Activated CD4-positive, alpha-beta T cell treated with anti-CD3 and anti-CD28 coated beads for 24 hours (primary cell): ENCODE measurements at regions not wholly inside any gene's neighbourhood (a gene's known extent, or its start where the extent isn't known, plus 50 kb on each side); places are given as distances from the start of the nearest gene placed in this dataset.

Experiments
- DNase-seq, 2 donors: peaks; one replicate each; pipeline ENCODE4 v3.0.0-alpha.2; 2020; ENCODE audit warnings: low read depth in 2 of 2

DNA sequence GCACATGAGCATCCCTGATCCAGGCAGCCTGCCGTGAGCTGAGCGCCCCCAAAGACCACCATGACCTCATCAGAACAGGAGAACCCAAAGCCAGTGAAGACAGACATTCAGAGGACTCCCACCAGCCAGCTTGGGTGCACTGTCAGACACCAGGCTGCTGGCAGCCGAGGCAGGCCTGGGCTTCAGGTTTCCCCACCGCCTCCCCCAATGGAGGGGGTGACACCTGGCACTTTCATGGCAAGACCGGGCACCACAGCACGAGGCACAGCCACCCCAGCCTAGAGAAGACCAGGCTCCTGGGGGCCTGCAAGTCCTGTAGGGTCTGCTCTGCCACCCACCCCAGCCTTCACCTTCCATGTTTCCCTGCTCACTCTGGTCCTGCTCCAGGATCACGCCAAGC is 140.5 kb downstream of the C16orf95 start:
- no peak for DNase-seq

DNA sequence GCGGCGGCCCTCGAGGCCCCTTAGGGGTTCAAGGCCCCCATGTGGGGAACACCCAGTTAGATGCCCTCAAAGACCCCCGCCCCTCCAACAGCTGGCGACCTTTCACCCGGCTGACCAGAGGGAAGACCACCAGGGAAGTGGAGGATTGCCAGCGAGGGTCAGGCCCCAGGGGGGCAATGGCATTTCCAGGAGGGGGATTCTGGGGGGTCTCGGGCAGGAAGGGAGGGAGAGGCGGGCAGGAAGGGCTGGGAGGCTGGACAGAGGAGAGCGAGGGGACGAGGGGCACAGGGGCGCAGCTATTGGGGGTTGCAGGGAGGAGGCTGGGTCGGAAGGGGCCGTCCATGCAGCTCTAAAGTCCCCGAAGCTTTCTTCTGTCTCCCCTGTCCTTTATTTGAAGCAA is 139.5 kb downstream of the C16orf95 start:
- no peak for DNase-seq

DNA sequence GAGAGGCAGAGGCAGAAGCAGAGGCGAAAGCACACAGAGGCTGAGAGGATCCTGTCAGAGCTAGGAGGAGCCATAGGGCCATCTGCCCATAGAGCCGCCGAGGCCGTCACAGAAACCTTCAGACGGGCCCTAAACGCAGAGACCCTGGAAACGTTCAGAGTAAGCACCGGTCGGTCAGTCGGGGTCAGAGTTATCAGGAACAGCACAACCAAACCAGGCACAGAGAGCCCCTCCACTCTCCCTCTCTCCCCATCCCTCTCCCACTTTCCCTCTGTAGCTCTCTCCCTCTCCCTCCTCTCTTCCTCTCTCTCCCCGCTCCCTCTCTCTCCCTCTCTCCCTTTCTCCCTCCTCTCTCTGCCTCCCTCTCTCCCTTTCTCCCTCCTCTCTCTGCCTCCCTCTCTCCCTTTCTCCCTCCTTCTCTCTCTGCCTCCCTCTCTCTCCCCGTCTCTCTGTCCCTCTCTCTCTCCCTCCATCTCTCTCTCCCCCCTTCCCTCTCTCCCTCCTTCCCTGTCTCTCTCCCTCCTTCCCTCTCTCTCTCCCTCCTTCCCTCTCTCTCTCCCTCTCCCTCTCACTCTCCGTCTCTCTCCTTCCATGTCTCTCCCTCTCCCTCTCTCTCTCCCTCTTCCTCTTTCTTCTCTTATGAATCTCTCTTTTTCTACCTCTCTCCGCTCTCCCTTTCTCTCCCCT is 138.9 kb downstream of the C16orf95 start:
- no peak for DNase-seq

DNA sequence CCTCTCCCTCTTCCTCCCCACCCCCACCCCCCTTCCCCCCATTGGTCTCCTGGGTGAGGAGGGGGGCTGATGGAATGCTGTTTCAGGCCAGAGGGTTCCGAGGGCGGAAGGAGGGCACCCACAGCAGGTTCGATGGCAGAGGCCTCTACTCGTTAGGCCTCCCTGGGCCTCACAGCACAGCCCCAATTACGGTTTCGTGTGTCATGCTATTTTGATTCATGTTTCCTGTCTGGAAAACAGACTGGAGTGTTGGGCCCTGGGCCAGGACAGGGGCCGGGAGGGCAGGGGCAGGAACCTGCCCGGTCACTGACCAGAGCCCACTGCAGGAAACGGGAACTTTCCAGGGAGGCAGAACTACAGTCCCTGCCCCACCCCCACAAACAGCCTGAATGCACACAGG is 138.2 kb downstream of the C16orf95 start:
- DNase-seq = no peak

DNA sequence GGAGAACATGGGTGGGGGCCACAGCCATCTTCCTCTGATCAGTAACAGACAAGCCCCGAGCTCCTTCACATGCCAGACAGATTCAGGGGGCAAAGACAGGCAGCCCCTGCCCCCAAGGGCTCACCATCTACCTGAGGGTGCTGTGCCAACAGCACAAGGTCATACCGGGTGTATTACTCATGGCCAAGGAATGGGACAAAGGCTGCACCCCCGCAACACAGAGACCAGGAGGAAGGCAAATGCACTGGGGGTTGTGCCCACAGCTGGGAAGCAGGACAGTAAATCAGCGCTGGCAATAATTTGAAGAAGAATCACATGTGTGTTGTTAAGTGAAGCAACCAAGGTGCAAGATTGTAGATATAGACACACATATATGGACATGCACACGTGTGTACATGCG is 137.1 kb downstream of the C16orf95 start:
- no peak for DNase-seq

DNA sequence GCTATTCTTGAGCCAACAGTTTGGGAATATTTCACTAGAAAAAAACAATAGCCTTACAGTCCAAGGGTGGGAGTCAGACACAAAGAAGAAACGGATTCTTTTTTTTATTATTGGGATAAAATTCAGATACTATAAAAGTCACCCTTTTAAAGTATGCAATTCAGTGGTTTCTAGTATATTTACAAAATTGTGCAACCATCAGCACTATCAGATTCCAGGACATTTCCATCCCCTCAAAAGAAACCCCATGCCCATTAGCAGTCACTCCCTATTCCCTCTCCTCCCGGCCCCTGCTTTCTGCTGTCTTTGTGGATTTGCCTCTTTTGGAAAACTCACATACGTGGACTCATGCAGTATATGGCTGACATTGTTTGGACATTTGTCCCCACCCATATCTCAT is 134.4 kb downstream of the C16orf95 start:
- DNase-seq = no peak

DNA sequence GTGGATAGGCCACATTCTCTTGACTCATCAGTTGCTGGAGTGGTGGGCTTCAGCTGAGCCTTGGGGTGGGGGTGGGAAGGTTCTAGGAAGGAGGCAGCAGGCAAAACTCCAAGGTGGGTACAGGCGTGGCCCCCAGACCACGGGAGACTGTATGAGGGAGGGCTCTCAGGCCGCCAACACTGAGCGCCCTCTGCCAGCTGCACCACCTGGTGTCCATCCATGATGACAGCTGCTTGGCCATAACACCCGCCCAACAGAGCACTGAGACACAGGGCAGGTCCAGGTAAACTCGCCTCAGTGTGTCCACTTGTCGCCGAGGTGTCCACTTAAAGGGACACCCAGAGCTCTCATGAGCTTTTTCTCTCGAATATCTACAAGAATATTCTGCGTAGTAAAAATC is 133.5 kb downstream of the C16orf95 start:
- DNase-seq = no peak

DNA sequence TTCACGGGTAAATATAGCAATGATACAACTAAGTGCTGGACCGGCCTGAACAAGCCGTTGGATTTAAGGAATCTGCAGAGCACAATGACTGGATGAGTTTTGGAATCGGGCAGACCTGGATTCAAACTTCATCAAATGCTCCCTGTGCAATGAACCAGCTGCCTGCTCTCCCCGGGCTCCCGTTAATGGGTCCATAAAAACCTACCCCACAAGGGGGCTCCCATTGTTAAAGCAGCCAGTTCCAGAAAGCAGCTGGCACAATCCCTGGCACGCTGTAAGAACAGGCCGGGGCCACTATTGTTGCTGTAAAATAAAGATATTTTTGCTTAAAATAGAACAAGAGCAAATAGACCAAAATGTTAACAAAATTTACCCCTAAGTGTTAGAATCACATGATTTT is 131.9 kb downstream of the C16orf95 start:
- DNase-seq = no peak

DNA sequence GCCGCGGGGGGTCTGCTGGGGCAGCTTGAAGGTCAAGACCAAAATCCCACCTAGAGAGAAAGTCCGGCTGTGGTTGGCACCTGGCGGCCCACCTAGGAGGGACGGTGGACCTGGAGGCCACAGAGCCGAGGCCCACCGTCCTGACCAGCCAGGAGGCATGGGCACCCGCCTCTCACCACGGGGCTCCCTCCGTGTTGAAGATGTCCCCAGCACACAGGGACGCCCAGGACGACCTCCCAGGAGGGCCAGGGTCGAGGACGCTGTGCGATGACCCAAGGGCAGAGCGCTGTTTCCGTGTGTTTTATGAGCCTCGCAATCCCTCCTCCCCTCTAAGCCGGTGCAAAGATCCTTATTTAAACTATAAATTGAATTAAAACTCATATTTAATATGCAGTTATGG is 131.2 kb downstream of the C16orf95 start:
- DNase-seq = no peak

DNA sequence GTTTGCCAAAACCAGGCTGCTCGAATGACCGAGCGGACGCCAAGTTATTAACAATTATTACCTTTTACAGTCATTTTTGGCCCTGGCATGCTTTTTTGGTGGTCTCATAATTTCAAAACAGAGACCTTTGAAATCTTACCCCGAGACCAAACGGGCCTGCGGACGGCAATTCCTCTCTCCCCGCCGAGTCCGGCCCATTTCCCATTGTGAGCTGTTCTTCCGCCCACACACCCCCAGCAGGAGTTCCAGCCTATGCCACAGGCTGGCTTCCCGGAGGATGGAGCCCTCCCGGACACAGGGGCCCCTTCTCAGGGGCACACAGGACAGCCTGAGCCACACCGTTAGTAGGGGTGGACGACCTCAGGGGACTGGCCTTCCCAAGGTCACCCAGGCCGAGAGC is 130.7 kb downstream of the C16orf95 start:
- DNase-seq = no peak

DNA sequence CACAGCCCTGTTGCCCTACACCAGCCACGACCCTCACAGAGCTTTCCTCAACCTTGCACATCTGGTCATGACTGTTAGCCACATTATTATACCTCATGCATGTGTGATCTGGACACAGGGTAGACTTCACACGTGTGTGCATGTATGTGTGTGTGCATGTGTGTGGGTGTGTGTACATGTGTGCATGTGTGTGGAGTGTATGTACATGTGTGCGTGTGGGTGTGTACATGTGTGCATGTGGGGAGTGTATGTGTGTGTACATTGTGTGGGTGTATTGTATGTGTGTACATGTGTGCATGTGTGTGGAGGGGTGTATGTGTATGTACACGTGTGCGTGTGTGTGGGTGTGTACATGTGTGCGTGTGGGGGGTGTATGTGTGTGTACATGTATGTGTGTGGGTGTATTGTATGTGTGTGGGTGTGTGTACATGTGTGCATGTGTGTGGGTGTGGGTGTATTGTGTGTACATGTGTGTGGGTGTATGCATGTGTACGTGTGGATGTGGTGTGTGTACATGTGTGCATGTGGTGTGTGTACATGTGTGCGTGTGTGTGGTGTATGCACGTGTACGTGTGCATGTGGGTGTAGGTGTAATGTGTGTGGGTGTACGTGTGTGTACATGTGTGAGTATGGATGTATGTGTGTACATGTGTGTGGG is 130.2 kb downstream of the C16orf95 start:
- no peak for DNase-seq

DNA sequence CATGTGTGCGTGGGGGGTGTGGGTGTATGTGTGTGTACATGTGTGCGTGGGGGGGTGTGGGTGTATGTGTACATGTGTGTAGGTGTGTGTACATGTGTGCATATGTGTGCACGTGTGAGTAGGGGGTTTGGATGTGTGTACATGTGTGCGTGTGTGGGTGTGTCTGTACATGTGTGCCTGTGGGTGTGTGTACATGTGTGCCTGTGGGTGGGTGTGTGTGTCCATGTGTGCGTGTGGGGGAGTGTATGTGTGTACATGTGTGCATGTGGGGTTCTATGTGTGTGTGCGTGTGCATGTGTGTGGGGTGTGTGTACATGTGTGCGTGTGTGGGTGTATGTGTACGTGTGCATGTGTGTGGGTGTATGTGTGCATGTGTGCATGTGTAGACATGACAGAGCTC is 129.1 kb downstream of the C16orf95 start:
- no peak for DNase-seq

DNA sequence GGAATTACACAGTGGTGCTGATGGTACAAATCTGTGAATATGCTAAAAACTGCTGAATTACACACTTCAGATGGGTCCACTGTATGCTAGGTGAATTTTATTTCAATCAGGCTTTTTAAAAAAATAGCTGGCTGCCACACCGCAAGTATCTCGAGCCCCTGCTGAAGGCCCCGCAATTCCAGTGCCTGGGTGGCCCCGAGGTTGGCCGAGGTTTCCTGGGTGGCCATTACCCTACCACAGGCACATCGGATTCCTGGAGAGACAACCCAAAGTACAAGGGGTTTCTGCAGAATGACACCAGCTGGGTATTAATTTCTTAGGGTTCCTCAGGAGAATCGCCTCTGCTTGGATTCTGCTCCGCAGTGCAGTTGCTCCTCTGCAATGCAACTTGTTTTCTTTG is 127.8 kb downstream of the C16orf95 start:
- no peak for DNase-seq

DNA sequence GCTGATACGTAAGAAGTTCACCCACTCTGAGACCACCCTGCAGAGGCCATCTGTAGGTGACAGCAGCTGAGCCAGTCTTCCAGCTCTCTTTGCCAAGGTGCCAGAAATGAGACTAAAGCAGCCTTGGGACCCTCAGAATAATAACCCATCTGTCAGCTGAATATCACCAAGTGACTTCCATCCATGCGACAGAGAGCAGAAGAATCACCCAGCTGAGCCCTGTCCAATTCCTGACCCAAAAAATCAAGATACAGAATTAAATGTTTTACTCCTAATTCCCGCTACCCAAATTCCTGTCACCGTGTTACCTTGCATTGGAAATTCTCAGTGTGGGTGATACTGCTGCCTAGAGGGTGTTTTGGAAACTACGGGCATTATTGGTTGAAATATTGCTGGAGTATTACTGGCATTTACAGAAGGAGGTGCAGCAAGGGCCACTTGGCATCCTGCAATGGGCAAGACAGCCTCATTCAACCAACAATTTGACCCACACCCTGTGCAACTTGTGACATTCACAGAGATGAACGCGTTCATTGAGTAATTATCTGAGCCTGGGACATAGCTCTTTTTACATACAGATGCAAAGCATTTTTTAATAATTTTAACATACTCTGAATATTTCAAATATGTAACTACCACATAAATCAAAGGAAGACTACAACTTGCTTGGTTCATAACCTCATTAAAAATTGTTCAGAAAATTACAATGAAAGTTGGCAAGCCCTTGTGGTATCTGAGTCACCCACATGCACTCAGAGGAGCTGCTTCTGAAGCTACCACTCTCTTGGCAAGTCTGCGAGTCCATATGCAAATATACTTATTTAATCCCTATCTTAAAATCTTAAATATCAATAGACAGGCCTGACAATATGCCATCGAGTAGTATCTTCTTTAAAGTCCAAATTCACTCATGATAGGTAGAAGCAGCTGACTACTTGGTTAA is 126.6 kb downstream of the C16orf95 start:
- no peak for DNase-seq

DNA sequence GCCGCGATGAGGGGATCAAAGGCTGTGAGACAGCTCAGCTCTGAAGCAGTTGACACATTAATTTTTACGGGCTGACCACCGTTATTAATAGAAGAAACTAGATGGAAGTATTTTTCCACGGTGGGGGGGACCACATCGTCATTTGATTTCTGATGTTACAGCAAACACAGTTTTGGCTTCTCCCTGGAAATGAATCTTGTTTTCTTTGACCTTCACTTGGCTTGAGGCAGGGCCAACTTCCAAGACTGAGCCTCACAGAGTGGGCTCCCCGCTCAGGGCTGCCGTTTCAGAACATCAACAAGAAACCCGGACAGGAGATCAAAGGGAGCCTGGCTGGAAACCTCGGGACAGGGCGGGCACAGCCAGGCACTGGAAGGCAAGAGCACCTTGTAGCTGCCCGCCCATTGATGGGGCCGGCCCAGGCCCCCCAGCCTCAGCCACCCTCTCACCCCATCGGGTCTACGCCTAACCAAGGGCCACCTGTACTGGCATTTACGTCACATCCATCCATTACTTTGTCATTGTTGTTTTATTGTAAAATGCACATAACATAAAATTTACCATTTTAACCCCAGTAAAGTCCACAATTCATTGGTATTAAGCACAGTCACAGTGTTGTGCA is 124.6 kb downstream of the C16orf95 start:
- DNase-seq = no peak

DNA sequence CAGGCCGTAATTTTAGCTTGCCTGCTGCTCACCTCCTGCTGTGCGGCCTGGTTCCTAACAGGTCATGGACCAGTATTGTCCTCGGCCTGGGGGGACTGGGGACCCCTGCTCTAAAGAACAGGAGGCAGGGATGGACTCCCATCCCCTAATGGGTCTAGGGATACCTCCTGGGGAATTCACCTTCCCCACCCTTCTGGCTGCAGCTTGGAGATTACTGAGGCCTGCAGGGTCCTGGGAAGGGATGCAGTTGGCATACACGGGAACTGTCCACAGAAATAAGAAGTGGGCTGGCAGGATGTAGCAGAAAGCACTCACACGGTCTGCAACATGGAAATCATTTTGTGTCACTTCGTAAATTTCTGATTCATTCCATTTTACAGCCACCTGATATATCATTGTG is 123.0 kb downstream of the C16orf95 start:
- no peak for DNase-seq

DNA sequence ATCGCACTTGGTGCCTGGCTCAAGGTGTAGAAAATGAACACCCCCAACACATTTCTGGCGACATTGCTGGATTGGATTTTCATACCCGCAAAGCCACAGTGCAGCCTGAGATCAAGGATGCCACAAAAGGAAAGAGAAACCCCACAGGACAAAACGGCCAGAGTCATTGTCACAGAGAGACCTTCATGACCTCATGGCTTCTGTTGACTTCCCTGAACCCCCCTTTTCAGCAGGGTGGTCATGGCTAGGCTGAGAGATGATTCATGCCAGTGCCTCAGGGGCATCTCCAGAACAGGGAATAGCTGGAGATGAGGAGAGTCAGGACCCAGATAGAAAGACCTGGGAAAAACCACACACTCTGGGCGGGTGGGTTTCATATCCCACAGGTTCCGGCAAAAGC is 122.0 kb downstream of the C16orf95 start:
- no peak for DNase-seq

DNA sequence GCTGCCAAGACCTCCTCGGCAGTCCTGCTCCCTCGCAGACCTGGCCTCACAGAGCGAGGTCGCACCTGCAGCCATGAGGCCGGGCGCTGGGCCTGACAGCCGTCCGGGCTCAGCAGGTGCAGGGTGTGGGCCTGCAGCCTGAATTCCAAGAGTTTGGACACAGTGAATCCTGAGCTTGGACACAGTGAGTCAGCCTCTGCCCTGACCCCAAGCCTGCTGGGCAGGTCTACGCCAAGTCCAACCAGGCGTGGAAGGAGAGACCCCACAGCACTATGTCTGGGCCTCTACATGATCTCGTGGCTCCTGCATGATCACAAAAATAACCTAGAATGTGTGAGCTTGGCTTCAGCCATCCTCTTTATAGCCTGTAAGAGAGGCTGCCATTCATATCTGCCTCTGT is 121.0 kb downstream of the C16orf95 start:
- no peak for DNase-seq

DNA sequence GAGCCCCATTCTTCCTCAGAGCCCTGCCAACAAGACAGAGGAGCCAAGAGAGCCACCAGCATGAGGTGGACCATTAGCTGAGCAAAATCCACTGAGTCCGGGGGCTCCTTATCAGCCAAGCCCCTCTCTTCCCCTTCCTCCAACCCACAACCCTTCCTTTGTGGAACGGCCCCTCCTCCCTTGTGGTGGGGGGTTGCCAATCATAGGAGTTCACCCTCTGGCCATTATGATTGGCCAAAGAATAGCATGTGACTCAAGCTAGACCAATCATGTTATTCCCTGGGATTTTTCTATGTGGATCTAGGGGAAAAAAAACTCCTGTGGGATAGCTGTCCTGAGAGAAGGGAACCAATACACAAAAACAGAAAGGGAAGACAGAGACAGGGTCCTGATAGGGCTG is 120.5 kb downstream of the C16orf95 start:
- DNase-seq = no peak

DNA sequence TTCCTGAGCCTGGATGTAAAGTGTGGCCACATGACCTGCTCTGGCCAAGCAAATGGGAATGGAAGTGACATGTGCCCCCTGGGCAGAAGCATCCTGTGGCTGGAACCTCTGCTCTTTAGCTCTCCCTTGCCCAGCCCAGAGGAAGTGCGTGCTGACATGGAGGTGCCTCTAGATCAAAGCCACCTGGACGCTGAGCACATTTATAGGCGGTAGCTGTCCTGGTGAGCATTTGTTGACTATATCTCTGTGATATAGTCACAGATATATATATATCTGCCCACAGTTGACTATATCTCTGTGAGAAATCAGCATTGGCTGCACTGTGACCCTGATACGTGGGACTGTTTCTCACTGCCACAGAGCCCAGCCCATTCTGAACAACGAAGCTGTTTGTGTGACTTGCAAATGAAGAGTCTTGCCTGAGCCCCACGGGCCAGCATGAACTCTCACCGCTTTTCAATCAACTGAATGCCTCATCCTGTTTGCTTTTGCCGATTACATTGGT is 118.8 kb downstream of the C16orf95 start:
- no peak for DNase-seq

DNA sequence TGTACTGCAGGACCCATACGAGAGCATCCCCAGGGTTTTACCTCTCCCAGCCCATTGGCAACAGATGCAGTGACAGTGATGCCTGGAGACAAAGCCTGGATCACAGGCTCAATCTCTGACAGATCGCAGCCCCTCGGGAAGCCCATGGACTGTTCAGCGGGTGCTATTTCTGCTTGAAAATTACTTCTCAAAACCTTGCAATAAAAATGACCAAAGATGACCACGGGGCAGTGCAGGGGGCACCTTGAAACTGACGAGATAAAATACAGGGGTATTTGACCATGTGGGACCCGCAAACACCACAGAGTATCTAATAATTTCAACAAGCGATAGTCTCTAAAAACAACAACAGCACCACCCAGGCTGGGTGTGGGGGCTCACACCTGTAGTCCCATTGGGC is 118.3 kb downstream of the C16orf95 start:
- DNase-seq = no peak

DNA sequence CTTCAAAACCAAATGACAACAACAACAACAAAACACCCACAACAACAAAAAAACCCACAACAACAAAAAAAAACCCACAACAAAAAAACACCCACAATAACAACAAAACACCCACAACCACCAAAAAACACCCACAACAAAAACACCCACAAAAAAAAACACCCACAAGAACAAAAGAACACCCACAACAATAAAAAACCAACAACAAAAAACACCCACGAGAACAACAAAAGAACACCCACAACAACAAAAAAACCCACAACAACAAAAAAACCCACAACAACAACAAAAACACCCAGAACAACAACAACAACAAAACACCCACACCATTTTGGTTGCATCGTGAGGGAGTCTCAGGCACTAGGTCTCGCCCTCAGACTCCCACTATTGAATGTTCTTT is 117.8 kb downstream of the C16orf95 start:
- DNase-seq = no peak
